ENCODE measurements at regions not wholly inside any gene's neighbourhood (a gene's known extent, or its start where the extent isn't known, plus 50 kb on each side); places are given as distances from the start of the nearest gene placed in this dataset.

DNA sequence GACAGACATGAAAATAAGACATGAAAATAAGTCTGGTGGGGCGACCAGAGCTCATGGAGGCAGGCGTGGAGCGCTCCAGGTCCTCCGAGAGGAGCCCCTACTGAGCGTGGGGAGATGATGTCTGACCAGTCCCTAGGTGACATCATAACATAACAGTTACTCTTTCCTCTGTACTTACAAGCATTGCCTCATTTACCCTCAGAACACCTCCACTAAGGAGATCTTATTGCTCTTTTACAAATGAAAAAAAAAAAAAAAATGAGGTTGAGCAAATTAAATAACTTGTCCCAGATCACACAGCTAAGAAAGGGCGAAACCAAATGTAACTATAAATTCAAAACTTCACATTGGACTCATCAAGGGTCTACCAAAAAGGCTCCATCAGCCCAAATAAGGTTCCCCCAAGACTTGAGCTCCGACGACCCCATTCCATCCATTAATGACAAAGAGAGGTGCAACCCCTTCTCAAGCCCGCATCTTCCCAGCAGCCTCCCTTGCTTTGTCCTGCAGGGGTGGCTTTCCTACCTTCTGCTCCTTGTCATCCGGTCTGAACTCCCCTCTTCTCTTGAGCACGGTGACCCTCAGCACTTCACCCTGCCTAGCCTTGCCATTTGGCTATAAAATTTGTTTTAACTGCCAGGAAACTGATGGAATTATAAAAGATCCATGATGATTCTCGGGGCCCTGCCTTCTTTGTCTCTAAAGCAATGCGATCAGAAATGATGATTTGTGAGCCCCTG lies 246.7 kb downstream of the DHX15 start:
- TF ChIP-seq, protein P1, sequence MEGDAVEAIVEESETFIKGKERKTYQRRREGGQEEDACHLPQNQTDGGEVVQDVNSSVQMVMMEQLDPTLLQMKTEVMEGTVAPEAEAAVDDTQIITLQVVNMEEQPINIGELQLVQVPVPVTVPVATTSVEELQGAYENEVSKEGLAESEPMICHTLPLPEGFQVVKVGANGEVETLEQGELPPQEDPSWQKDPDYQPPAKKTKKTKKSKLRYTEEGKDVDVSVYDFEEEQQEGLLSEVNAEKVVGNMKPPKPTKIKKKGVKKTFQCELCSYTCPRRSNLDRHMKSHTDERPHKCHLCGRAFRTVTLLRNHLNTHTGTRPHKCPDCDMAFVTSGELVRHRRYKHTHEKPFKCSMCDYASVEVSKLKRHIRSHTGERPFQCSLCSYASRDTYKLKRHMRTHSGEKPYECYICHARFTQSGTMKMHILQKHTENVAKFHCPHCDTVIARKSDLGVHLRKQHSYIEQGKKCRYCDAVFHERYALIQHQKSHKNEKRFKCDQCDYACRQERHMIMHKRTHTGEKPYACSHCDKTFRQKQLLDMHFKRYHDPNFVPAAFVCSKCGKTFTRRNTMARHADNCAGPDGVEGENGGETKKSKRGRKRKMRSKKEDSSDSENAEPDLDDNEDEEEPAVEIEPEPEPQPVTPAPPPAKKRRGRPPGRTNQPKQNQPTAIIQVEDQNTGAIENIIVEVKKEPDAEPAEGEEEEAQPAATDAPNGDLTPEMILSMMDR (IDR thresholded peaks at IDR 0.05; ENCODE audit: insufficient read depth, low read length) = no peak
- no peak for TF ChIP-seq POLR2AphosphoS5 (IDR thresholded peaks at IDR 0.05; ENCODE audit: low read depth)

Measured in HL-60 (cell line).